Coronary artery (tissue), 2 donors: ENCODE measurements at regions not wholly inside any gene's neighbourhood (a gene's known extent, or its start where the extent isn't known, plus 50 kb on each side); places are given as distances from the start of the nearest gene placed in this dataset.

ENCODE experiments used
- DNase-seq: peaks from one replicate; pipeline ENCODE4 v3.0.0-alpha.2; 2017; ENCODE audit warnings: low spot score
- H3K27ac ChIP-seq, 2 donors: fragments of 200-600 bp; sonication (generic); one replicate each; pipeline ENCODE4 v1.5.1; 2016 to 2019
- H3K4me3 ChIP-seq: fragments of 200-600 bp; sonication (generic); 2 replicates; pipeline ENCODE4 v1.5.1; 2016; ENCODE audit warnings: mild to moderate bottlenecking, moderate library complexity
- TF ChIP-seq, protein P1 (sequence below): fragments of 200-600 bp; sonication (generic); IDR thresholded peaks from one replicate; pipeline ENCODE4 v1.5.1; 2019; ENCODE audit warnings: antibody characterized with exemption

DNA sequence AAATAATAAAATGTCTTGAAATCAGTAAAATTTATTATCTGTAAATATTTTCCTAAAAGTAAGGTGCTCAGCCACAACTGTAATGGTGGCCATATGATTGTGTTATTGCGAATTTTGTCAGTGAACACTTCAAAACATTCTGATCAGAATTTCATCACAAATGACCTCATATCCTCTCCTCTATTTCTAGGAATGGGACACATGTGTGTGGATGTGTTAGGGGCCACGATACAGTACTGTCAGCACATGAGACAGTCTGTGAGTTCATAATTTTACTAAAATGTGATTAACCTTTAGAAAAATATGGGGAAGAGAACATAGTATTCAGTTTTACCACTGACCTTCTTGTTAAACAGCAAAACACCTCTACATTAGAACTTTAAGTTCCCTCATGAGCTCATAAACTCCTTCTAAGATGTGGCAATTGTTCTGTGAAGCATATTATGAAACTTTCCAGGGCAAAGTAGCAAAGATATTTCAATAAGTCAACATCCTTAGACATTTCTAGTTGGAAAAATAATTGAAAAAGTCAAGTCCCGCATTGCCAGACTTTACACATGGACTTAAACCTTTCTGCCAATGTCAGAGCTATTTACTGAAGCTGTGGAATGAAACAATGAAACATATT is 158.2 kb upstream of the ABI3BP start:
- H3K4me3 ChIP-seq: no peak overlapping the region
- no peak overlapping the region for H3K27ac ChIP-seq
- TF ChIP-seq, protein P1, sequence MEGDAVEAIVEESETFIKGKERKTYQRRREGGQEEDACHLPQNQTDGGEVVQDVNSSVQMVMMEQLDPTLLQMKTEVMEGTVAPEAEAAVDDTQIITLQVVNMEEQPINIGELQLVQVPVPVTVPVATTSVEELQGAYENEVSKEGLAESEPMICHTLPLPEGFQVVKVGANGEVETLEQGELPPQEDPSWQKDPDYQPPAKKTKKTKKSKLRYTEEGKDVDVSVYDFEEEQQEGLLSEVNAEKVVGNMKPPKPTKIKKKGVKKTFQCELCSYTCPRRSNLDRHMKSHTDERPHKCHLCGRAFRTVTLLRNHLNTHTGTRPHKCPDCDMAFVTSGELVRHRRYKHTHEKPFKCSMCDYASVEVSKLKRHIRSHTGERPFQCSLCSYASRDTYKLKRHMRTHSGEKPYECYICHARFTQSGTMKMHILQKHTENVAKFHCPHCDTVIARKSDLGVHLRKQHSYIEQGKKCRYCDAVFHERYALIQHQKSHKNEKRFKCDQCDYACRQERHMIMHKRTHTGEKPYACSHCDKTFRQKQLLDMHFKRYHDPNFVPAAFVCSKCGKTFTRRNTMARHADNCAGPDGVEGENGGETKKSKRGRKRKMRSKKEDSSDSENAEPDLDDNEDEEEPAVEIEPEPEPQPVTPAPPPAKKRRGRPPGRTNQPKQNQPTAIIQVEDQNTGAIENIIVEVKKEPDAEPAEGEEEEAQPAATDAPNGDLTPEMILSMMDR: no peak
- DNase-seq: no peak

DNA sequence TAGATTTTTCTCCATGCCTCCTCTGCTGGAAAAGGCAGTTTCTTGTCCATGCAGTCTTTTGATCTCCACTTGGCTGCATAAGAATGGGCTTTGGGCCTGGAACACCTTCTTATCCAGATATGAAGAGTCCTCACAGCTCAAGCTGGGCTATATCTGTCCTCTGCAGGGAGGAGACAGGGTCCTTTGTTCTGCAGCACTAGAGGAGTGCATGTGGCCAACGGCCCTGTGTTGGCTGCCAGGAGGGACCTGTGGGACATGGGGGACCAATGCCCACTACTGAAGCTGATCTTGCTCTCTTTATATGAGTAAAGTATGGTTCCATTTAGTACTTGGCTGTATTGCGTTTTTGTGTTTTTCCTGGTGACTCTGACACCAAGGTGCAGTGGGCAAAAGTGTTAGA is 157.3 kb upstream of the ABI3BP start:
- Histone ChIP-seq H3K27ac (no peak overlapping the region), H3K4me3 (no peak overlapping the region)
- TF ChIP-seq, protein P1: no peak
- no peak for DNase-seq

DNA sequence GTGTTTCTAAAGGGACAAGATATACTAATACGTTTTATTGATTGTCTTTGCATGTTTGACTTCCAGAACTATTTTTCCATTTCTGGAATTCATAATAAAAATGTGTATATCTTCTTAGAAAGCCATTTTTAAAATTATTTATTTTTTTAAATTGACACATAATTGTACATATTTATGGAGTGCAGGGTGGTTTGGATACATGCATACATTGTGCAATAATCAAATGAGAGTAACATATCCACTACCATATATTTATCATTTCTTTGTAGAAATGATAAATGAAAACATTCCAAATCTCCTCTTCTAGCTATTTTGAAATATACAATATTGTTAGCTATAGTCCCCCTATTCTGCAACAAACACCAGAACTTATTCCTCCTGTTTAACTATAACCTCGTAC is 156.5 kb upstream of the ABI3BP start:
- TF ChIP-seq, protein P1: no peak
- H3K27ac ChIP-seq: no peak overlapping the region
- DNase-seq: no peak
- no peak overlapping the region for H3K4me3 ChIP-seq

DNA sequence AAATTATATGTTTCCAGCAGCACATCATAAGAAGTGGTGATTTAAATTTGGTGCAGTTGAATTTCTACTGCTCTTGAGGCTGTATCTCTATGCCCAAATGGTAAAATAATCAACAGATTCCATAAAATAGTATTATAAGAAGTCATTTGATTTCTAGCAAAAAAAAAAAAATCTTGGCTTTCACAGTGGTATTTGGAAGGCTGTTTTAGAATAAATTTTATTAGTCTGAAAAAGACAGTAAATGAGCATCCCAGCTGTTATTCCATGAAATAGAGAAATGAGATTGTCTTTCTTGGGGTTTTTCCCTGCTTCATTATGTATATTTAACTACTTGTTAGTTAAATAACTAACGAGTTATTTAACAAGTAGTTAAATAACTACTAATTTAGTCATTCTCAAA is 156.0 kb upstream of the ABI3BP start:
- TF ChIP-seq, protein P1: no peak
- Histone ChIP-seq H3K4me3 (no peak overlapping the region), H3K27ac (no peak overlapping the region)
- DNase-seq: no peak

DNA sequence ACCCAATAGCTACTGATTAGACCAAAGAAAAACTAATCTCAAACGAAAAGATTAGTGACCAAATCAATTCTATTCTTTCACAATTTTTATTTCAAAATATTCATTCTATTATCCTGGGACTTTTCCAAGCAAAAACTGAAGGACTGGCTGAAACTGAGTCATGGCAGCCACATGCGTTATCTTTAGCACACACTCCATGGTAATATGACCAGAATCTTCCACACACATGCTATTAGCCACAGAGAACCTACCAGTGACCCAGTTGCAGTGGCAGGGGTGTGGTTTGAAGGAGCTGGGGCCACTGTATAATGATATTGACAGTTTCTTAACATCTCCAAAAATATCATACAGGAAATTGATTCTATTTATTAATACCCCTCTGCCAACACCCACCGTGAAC is 154.8 kb upstream of the ABI3BP start:
- no peak for DNase-seq
- Histone ChIP-seq H3K4me3 (no peak overlapping the region), H3K27ac (no peak overlapping the region)
- TF ChIP-seq, protein P1: no peak

DNA sequence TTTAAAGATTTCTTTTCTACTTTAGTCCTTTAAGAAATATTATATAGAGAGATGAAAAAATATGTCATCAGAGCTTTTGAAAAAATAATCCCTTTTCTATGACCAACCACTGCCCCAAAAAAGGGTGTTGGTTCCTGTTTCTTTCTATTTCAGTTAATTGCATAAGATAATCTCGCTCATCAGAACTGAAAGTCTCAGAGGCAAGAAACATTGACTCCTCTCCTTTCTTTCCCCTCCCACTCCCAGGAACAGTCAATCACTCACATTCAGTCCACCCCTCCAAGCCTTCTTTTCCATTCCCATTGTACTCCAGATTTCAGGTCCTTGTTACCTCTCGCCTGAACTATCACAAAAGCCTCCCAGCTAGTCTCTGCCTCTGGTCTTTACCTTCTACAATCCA is 153.7 kb upstream of the ABI3BP start:
- no peak for DNase-seq
- no peak overlapping the region for H3K4me3 ChIP-seq
- TF ChIP-seq, protein P1: no peak
- no peak overlapping the region for H3K27ac ChIP-seq

DNA sequence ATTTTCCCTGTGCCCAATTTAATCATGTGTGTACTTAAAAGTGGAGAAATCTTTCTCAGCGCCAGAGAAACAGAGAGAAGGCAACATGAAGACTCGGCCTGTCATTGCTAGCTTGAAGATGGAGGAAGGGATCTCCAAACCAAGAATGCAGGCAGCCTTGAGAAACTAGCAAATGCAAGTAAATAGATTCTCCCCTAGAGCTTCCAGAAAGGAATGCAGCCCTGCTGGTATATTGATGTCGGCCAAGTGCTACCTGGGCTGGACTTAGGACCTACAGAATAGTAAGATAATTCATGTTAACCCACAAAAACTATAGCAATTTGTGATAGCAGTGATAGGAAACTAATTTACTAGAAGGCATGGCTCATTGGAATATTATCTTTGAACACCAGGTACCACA is 150.9 kb upstream of the ABI3BP start:
- no peak for DNase-seq
- TF ChIP-seq, protein P1: no peak
- H3K27ac ChIP-seq: no peak overlapping the region
- H3K4me3 ChIP-seq: no peak overlapping the region
